ENCODE measurements at regions not wholly inside any gene's neighbourhood (a gene's known extent, or its start where the extent isn't known, plus 50 kb on each side); places are given as distances from the start of the nearest gene placed in this dataset.

GRCh38 chr10:21334891-21335696 lies 190.4 kb downstream of the SKIDA1 start:
- Histone ChIP-seq H3K27me3 (ENCODE audit: control insufficient read depth, insufficient read depth, low read length) (no peaks in the 10 kb centered on the region), H3K36me3 (replicated peaks; ENCODE audit: control insufficient read depth, insufficient read depth, low read length) (no peaks in the 10 kb centered on the region), H3K4me3 (ENCODE audit: insufficient read depth, low read depth, low read length) (no peak overlapping the region)
- no peak for DNase-seq

GRCh38 chr10:21330628-21331020 lies 194.9 kb downstream of the SKIDA1 start:
- Histone ChIP-seq H3K27me3 (ENCODE audit: control insufficient read depth, insufficient read depth, low read length) (no peaks in the 10 kb centered on the region), H3K36me3 (replicated peaks; ENCODE audit: control insufficient read depth, insufficient read depth, low read length) (no peaks in the 10 kb centered on the region), H3K4me3 (ENCODE audit: insufficient read depth, low read depth, low read length) (no peak overlapping the region)
- DNase-seq, result no peak

GRCh38 chr10:21329995-21330627 lies 195.4 kb downstream of the SKIDA1 start:
- no peaks in the 10 kb centered on the region for H3K27me3 ChIP-seq (ENCODE audit: control insufficient read depth, insufficient read depth, low read length)
- DNase-seq, result no peak
- no peak overlapping the region for H3K4me3 ChIP-seq (ENCODE audit: insufficient read depth, low read depth, low read length)

GRCh38 chr10:21327289-21327993 lies 198.0 kb downstream of the SKIDA1 start:
- no peak for DNase-seq
- H3K27me3 ChIP-seq (ENCODE audit: control insufficient read depth, insufficient read depth, low read length), result no peaks in the 10 kb centered on the region
- H3K36me3 ChIP-seq (replicated peaks; ENCODE audit: control insufficient read depth, insufficient read depth, low read length), result no peaks in the 10 kb centered on the region
- no peak overlapping the region for H3K4me3 ChIP-seq (ENCODE audit: insufficient read depth, low read depth, low read length)

More at GRCh38 chr10:21329995-21330627, 195.4 kb downstream of the SKIDA1 start:
- H3K36me3 ChIP-seq (replicated peaks; ENCODE audit: control insufficient read depth, insufficient read depth, low read length), result no peaks in the 10 kb centered on the region

GRCh38 chr10:21326594-21327288 lies 198.7 kb downstream of the SKIDA1 start:
- no peaks in the 10 kb centered on the region for H3K27me3 ChIP-seq (ENCODE audit: control insufficient read depth, insufficient read depth, low read length)
- no peaks in the 10 kb centered on the region for H3K36me3 ChIP-seq (replicated peaks; ENCODE audit: control insufficient read depth, insufficient read depth, low read length)
- DNase-seq, result no peak
- H3K4me3 ChIP-seq (ENCODE audit: insufficient read depth, low read depth, low read length), result no peak overlapping the region

- Histone ChIP-seq H3K27me3 (ENCODE audit: control insufficient read depth, insufficient read depth, low read length) (no peaks in the 10 kb centered on the region), H3K36me3 (replicated peaks; ENCODE audit: control insufficient read depth, insufficient read depth, low read length) (no peaks in the 10 kb centered on the region), H3K4me3 (ENCODE audit: insufficient read depth, low read depth, low read length) (no peak overlapping the region)
- DNase-seq, result no peak
Measured at GRCh38 chr10:21318540-21319167, 206.8 kb downstream of the SKIDA1 start.

GRCh38 chr10:21317902-21318301 lies 207.6 kb downstream of the SKIDA1 start:
- Histone ChIP-seq H3K27me3 (ENCODE audit: control insufficient read depth, insufficient read depth, low read length) (no peaks in the 10 kb centered on the region), H3K4me3 (ENCODE audit: insufficient read depth, low read depth, low read length) (no peak overlapping the region), H3K36me3 (replicated peaks; ENCODE audit: control insufficient read depth, insufficient read depth, low read length) (no peaks in the 10 kb centered on the region)
- no peak for DNase-seq

- no peak overlapping the region for H3K4me3 ChIP-seq (ENCODE audit: insufficient read depth, low read depth, low read length)
- DNase-seq, result peak; percentile 85
Measured at GRCh38 chr10:21315645-21316220, 209.7 kb downstream of the SKIDA1 start.

GRCh38 chr10:21314906-21315644 lies 210.4 kb downstream of the SKIDA1 start:
- H3K4me3 ChIP-seq (ENCODE audit: insufficient read depth, low read depth, low read length), result no peak overlapping the region
- H3K36me3 ChIP-seq (replicated peaks; ENCODE audit: control insufficient read depth, insufficient read depth, low read length), result no peaks in the 10 kb centered on the region
- peak; percentile 35 for DNase-seq
- H3K27me3 ChIP-seq (ENCODE audit: control insufficient read depth, insufficient read depth, low read length), result no peaks in the 10 kb centered on the region

More at GRCh38 chr10:21315645-21316220, 209.7 kb downstream of the SKIDA1 start:
- Histone ChIP-seq H3K27me3 (ENCODE audit: control insufficient read depth, insufficient read depth, low read length) (no peaks in the 10 kb centered on the region), H3K36me3 (replicated peaks; ENCODE audit: control insufficient read depth, insufficient read depth, low read length) (no peaks in the 10 kb centered on the region)

GRCh38 chr10:21314111-21314626 lies 211.3 kb downstream of the SKIDA1 start:
- Histone ChIP-seq H3K4me3 (ENCODE audit: insufficient read depth, low read depth, low read length) (no peak overlapping the region), H3K36me3 (replicated peaks; ENCODE audit: control insufficient read depth, insufficient read depth, low read length) (no peaks in the 10 kb centered on the region), H3K27me3 (ENCODE audit: control insufficient read depth, insufficient read depth, low read length) (no peaks in the 10 kb centered on the region)
- DNase-seq, result peak; percentile 63

GRCh38 chr10:21313691-21314090 lies 211.8 kb downstream of the SKIDA1 start:
- H3K36me3 ChIP-seq (replicated peaks; ENCODE audit: control insufficient read depth, insufficient read depth, low read length), result no peaks in the 10 kb centered on the region
- no peak for DNase-seq
- H3K4me3 ChIP-seq (ENCODE audit: insufficient read depth, low read depth, low read length), result no peak overlapping the region
- no peaks in the 10 kb centered on the region for H3K27me3 ChIP-seq (ENCODE audit: control insufficient read depth, insufficient read depth, low read length)

- no peaks in the 10 kb centered on the region for H3K36me3 ChIP-seq (replicated peaks; ENCODE audit: control insufficient read depth, insufficient read depth, low read length)
- no peak for DNase-seq
- H3K27me3 ChIP-seq (ENCODE audit: control insufficient read depth, insufficient read depth, low read length), result no peaks in the 10 kb centered on the region
- no peak overlapping the region for H3K4me3 ChIP-seq (ENCODE audit: insufficient read depth, low read depth, low read length)
Measured at GRCh38 chr10:21311426-21311825, 214.1 kb downstream of the SKIDA1 start.

- peak; percentile 35 for DNase-seq
- Histone ChIP-seq H3K4me3 (ENCODE audit: insufficient read depth, low read depth, low read length) (no peak overlapping the region), H3K36me3 (replicated peaks; ENCODE audit: control insufficient read depth, insufficient read depth, low read length) (no peaks in the 10 kb centered on the region), H3K27me3 (ENCODE audit: control insufficient read depth, insufficient read depth, low read length) (no peaks in the 10 kb centered on the region)
Measured at GRCh38 chr10:21309427-21309826, 216.1 kb downstream of the SKIDA1 start.

All from H7 (cell line).